HPDE6-E6E7 (cell line): ENCODE measurements at regions not wholly inside any gene's neighbourhood (a gene's known extent, or its start where the extent isn't known, plus 50 kb on each side); places are given as distances from the start of the nearest gene placed in this dataset.
"Not testable (repeated sequence)": the region's sequence is repeated elsewhere in the genome, so short reads cannot be mapped to it uniquely, and the experiment has no call there.

Experiments used
- DNase-seq: peaks from one replicate; pipeline ENCODE4 v3.0.0; 2011; ENCODE audit warnings: missing footprints; ENCODE audit errors: extremely low spot score

GRCh38 chr7:156590212-156590611, 50.4 kb upstream of the RNF32 start:
- no peak for DNase-seq

GRCh38 chr7:156589808-156590207, 50.8 kb upstream of the RNF32 start:
- no peak for DNase-seq

- no peak for DNase-seq
Measured at GRCh38 chr7:156585926-156586325, 54.6 kb upstream of the RNF32 start.

- no peak for DNase-seq
Measured at GRCh38 chr7:156585025-156585648, 55.4 kb upstream of the RNF32 start.

- no peak for DNase-seq
Measured at GRCh38 chr7:156582591-156583123, 57.9 kb upstream of the RNF32 start.

- no peak for DNase-seq
Measured at GRCh38 chr7:156580036-156580435, 60.5 kb upstream of the RNF32 start.

GRCh38 chr7:156579566-156579965, 61.0 kb upstream of the RNF32 start:
- no peak for DNase-seq

GRCh38 chr7:156578978-156579430, 61.6 kb upstream of the RNF32 start:
- no peak for DNase-seq

GRCh38 chr7:156578578-156578940, 62.0 kb upstream of the RNF32 start:
- no peak for DNase-seq

- no peak for DNase-seq
Measured at GRCh38 chr7:156577645-156578577, 62.7 kb upstream of the RNF32 start.

GRCh38 chr7:156576216-156577058, 64.1 kb upstream of the RNF32 start:
- no peak for DNase-seq

- DNase-seq, result no peak
Measured at GRCh38 chr7:156568258-156568657, 72.3 kb upstream of the RNF32 start.

GRCh38 chr7:156566812-156567549, 73.6 kb upstream of the RNF32 start:
- DNase-seq, result no peak

- not testable (repeated sequence) for DNase-seq
Measured at GRCh38 chr7:156565002-156565401, 75.6 kb upstream of the RNF32 start.

GRCh38 chr7:156560696-156561095, 79.9 kb upstream of the RNF32 start:
- no peak for DNase-seq

GRCh38 chr7:156560075-156560474, 80.5 kb upstream of the RNF32 start:
- no peak for DNase-seq

GRCh38 chr7:156559001-156559400, 81.6 kb upstream of the RNF32 start:
- DNase-seq, result no peak

- DNase-seq, result no peak
Measured at GRCh38 chr7:156558198-156558597, 82.4 kb upstream of the RNF32 start.

GRCh38 chr7:156556083-156556482, 84.5 kb upstream of the RNF32 start:
- DNase-seq, result no peak

- no peak for DNase-seq
Measured at GRCh38 chr7:156554488-156554887, 86.1 kb upstream of the RNF32 start.

GRCh38 chr7:156549636-156550035, 90.9 kb upstream of the RNF32 start:
- no peak for DNase-seq
